ENCODE measurements at regions not wholly inside any gene's neighbourhood (a gene's known extent, or its start where the extent isn't known, plus 50 kb on each side); places are given as distances from the start of the nearest gene placed in this dataset.

DNA sequence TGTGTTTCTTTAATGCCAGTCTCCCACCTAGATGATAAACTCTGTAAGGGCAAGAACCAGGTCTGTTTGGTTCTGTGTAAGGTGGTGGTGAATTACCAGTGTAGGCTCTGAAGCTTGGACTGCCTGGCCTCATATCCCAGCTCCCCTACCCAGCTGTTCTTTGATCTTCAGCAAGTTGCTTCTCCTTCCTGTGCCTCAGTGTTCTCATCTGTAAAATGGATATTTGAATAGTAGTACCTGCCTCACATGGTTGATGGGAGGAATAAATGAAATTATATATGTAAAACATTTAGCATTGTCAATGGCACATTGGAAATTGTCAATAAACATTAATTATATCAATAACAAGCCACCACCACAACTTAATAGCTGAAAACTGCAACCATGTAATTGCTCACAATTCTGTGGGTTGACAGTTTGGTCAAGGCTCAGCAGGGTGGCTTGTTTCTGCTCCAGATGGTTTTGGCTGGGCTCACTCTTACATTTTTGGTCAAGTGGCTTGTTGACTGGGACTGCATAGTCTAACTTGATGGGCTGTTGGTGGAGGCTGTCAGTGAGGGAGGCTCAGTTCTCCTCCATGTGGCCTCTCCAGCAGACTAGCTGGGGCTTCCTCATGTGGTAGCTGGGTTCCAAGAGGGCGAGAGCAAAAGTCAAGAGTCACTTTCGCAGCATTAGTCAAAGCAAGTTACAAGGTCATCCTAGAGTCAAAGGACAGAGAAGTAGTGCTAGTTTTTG, 84.5 kb upstream of the DUSP5 start:
- TF ChIP-seq CTCF (optimal IDR thresholded peaks at IDR 0.05 in 1 of 3, IDR thresholded peaks at IDR 0.05 in 1 of 3, conservative IDR thresholded peaks at IDR 0.05 in 1 of 3; ENCODE audit: extremely low read depth in 1 of 3, insufficient read depth in 2 of 3, low read length in 3 of 3): no peak
- no peak for TF ChIP-seq EZH2 (IDR thresholded peaks at IDR 0.05; ENCODE audit: low read length)

All from keratinocyte (primary cell).